Tibial artery (tissue), 4 donors: ENCODE measurements at regions not wholly inside any gene's neighbourhood (a gene's known extent, or its start where the extent isn't known, plus 50 kb on each side); places are given as distances from the start of the nearest gene placed in this dataset.

Experiments used
- DNase-seq, 2 donors: peaks; one replicate each; pipeline ENCODE4 v3.0.0-alpha.2; 2019
- H3K27ac ChIP-seq, 2 donors: fragments of 200-600 bp; sonication (generic) in 1 of 2; 1 replicate in 1 of 2; 2 replicates in 1 of 2; pipeline ENCODE4 v1.5.1; 2018 to 2019; ENCODE audit warnings: mild to moderate bottlenecking in 1 of 2
- H3K27me3 ChIP-seq, 2 donors: fragments of 200-600 bp; sonication (generic) in 1 of 2; one replicate each; pipeline versions ENCODE4 v1.5.1 to v1.6.0; 2016 to 2019
- H3K36me3 ChIP-seq, 3 donors: fragments of 200-600 bp; sonication (generic) in 2 of 3; one replicate each; pipeline ENCODE4 v1.5.1; 2016 to 2019; ENCODE audit warnings: mild to moderate bottlenecking in 2 of 3
- H3K4me1 ChIP-seq, 4 donors: fragments of 200-600 bp; sonication (generic) in 2 of 4; 1 replicate in 3 of 4; 2 replicates in 1 of 4; pipeline ENCODE4 v1.5.1; 2016 to 2019
- H3K4me3 ChIP-seq, 2 donors: fragments of 200-600 bp; sonication (generic) in 1 of 2; 1 replicate in 1 of 2; 2 replicates in 1 of 2; pipeline ENCODE4 v1.5.1; 2018 to 2019; ENCODE audit warnings: mild to moderate bottlenecking in 2 of 2
- H3K9me3 ChIP-seq, 3 donors: fragments of 200-600 bp; sonication (generic) in 1 of 3; one replicate each; pipeline ENCODE4 v1.5.1; 2016 to 2019
- intact Hi-C: fragments of 100-400 bp; cut with DNase I; formaldehyde crosslinking; loops from one replicate; pipeline ENCODE4 v1.15.0; 2023; ENCODE audit warnings: low total_unique reads
- TF ChIP-seq, protein P1 (sequence below), 2 experiments: fragments of 200-600 bp in 1 of 2; fragments of 450-650 bp in 1 of 2; IDR thresholded peaks; one replicate each; pipeline ENCODE4 v1.5.1; 2017 to 2019; ENCODE audit warnings: antibody characterized with exemption in 2 of 2, mild to moderate bottlenecking in 1 of 2, moderate library complexity in 1 of 2

DNA sequence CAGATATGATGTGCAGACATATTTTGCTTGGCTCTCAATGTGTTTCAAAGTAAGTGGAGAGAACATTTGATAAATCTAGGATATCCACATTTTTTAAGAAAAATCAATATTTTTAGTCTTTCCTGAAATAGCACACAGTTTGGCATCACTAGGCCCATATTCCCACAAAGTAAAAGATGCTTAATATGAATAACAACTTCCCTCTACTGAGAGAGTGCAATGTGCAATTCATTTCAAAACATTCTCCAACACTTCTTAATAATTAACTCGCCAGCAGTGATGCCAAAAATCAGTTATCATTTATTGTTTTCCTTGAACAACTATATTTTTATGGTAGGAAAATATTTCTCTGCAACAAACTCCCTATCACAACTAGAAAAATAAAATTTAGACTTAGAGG is 800.2 kb upstream of the MBL2 start:
- Histone ChIP-seq H3K4me3 (no peak overlapping the region), H3K9me3 (no peaks in the 10 kb centered on the region), H3K27ac (no peak overlapping the region), H3K4me1 (no peaks in the 10 kb centered on the region), H3K27me3 (no peaks in the 10 kb centered on the region), H3K36me3 (no peaks in the 10 kb centered on the region)
- no peak for DNase-seq
- TF ChIP-seq, protein P1, sequence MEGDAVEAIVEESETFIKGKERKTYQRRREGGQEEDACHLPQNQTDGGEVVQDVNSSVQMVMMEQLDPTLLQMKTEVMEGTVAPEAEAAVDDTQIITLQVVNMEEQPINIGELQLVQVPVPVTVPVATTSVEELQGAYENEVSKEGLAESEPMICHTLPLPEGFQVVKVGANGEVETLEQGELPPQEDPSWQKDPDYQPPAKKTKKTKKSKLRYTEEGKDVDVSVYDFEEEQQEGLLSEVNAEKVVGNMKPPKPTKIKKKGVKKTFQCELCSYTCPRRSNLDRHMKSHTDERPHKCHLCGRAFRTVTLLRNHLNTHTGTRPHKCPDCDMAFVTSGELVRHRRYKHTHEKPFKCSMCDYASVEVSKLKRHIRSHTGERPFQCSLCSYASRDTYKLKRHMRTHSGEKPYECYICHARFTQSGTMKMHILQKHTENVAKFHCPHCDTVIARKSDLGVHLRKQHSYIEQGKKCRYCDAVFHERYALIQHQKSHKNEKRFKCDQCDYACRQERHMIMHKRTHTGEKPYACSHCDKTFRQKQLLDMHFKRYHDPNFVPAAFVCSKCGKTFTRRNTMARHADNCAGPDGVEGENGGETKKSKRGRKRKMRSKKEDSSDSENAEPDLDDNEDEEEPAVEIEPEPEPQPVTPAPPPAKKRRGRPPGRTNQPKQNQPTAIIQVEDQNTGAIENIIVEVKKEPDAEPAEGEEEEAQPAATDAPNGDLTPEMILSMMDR (IDR thresholded peaks at IDR 0.05): no peak
- intact Hi-C loops: no loop called here

DNA sequence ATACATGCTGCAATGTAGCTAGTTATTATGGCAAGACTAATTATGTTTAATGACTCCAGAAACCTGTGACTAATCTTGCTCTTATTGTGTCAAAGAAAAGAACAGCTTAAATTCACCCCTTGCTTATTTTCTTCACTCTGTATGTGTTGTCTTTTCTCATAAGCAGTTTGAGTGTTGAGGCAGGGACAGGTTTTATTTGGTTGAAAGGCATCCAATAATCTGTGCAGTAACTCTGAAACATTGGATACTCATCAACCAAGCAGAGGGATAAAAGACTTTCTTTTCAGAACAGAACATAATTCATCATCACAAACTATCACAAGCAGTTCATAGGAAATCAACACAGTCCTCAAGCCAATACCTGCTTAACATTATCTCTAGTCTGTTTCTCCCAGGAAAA is 797.6 kb upstream of the MBL2 start:
- TF ChIP-seq, protein P1 (IDR thresholded peaks at IDR 0.05): no peak
- Histone ChIP-seq H3K27me3 (no peaks in the 10 kb centered on the region), H3K4me3 (no peak overlapping the region), H3K36me3 (no peaks in the 10 kb centered on the region), H3K27ac (no peak overlapping the region), H3K4me1 (no peaks in the 10 kb centered on the region), H3K9me3 (no peaks in the 10 kb centered on the region)
- intact Hi-C loops: no loop called here
- DNase-seq: no peak

DNA sequence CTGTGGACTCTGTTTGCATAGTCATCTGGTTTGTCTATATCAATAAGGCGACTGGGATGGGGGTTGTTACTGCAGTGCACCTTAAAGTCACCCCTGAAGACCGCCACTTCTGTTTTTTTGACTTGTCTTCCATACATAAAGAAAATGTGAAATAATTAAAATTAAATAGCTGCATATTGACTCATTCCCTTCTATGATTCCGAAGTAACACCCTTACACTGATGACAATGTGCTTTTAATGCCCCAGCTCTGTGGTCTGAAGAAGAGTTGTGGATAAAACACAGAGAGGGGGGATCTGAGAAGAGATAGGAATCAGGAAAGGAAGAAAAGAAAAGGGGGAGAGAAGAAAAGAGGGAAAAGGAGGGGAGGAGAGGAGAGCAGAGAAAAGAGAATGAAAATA is 796.9 kb upstream of the MBL2 start:
- Histone ChIP-seq H3K27me3 (no peaks in the 10 kb centered on the region), H3K9me3 (no peaks in the 10 kb centered on the region), H3K36me3 (no peaks in the 10 kb centered on the region), H3K27ac (no peak overlapping the region), H3K4me3 (no peak overlapping the region), H3K4me1 (no peaks in the 10 kb centered on the region)
- no peak for DNase-seq
- intact Hi-C loops: no loop called here
- TF ChIP-seq, protein P1 (IDR thresholded peaks at IDR 0.05): no peak

DNA sequence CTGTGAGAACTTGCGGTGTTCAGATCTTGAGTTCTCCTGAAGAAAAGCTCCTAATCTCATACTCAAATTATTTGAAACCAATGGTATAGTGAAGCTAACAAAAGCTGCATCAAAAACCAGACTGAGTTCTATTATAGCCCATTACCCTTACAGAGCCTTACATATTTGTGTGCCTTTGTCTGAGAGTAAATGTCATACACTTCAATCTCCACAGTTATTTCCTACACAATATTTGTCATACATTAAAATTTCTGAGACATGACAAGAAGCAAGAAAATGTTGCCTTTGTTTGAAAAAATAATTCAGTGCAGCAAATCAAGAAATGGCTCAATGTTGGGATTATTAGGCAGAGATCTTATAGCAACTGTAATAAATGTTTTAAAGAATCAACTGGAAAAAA is 776.1 kb upstream of the MBL2 start:
- intact Hi-C loops: no loop called here
- Histone ChIP-seq H3K4me1 (no peaks in the 10 kb centered on the region), H3K4me3 (no peak overlapping the region), H3K27ac (no peak overlapping the region), H3K27me3 (no peaks in the 10 kb centered on the region), H3K36me3 (no peaks in the 10 kb centered on the region), H3K9me3 (no peaks in the 10 kb centered on the region)
- no peak for DNase-seq
- TF ChIP-seq, protein P1 (IDR thresholded peaks at IDR 0.05): no peak

DNA sequence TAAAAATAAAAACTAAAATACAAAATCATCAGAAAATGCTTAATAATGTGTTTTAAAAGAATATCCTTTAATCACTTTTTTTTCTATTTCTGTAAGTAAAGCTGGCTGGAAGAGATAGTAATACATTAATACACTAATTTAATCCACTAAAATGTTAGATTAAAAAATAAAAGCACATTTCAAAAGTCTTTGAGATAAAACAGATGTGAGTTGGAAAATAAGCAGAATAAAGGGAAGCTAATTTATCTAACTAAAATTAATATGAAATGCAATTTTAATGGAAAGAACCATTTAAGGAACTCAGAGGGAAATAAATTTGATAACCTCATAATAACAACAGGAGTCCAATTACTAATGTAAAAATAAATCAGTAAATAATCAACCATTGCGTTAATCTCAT is 774.8 kb upstream of the MBL2 start:
- no peak for DNase-seq
- Histone ChIP-seq H3K9me3 (no peaks in the 10 kb centered on the region), H3K27ac (no peak overlapping the region), H3K4me3 (no peak overlapping the region), H3K36me3 (no peaks in the 10 kb centered on the region), H3K27me3 (no peaks in the 10 kb centered on the region), H3K4me1 (no peaks in the 10 kb centered on the region)
- intact Hi-C loops: no loop called here
- TF ChIP-seq, protein P1 (IDR thresholded peaks at IDR 0.05): no peak

DNA sequence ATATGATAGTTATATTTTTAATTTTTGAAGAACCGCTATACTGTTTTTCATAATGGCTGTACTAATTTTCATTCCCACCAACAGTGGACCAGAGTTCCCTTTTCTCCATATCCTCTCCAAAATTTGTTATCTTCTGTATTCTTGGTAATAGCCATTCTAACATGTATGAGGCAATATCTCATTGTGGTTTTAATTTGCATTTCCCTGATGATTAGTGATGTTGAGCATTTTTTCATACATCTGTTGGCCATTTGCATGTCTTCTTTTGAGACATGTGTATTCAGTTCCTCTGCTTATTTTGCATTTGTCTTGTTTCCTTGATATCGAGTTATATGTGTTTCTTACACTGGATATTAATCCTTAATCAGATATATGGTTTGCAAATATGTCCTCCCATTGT is 770.8 kb upstream of the MBL2 start:
- Histone ChIP-seq H3K27ac (no peak overlapping the region), H3K4me1 (no peaks in the 10 kb centered on the region), H3K9me3 (no peaks in the 10 kb centered on the region), H3K36me3 (no peaks in the 10 kb centered on the region), H3K27me3 (no peaks in the 10 kb centered on the region), H3K4me3 (no peak overlapping the region)
- no peak for DNase-seq
- intact Hi-C loops: no loop called here
- TF ChIP-seq, protein P1 (IDR thresholded peaks at IDR 0.05): no peak
